Activated CD4-positive, alpha-beta T cell treated with anti-CD3 and anti-CD28 coated beads, Interleukin-2, amount 10 ng/mL, durations not matched to agents 7 days and 5 days (primary cell): ENCODE measurements at regions not wholly inside any gene's neighbourhood (a gene's known extent, or its start where the extent isn't known, plus 50 kb on each side); places are given as distances from the start of the nearest gene placed in this dataset.

Experiments used
- CTCF ChIA-PET: fragments of 350-600 bp; sonication (Branson Sonifier 250); formaldehyde crosslinking; loops from one replicate; lab custom pipeline; 2021; ENCODE audit warnings: antibody characterized with exemption; lab: Charles Lee
- POLR2A ChIA-PET: fragments of 350-600 bp; sonication (Branson Sonifier 250); formaldehyde crosslinking; loops from one replicate; lab custom pipeline; 2021; ENCODE audit warnings: antibody characterized with exemption; lab: Charles Lee
- DNase-seq: peaks from one replicate; pipeline ENCODE4 v3.0.0-alpha.2; 2020
- H3K27ac Mint-ChIP-seq: one replicate; pipeline ENCODE4 v1.8.0; 2021; ENCODE audit warnings: mild to moderate bottlenecking, moderate library complexity, mixed read lengths
- H3K27me3 Mint-ChIP-seq: one replicate; pipeline ENCODE4 v1.8.0; 2021; ENCODE audit warnings: mixed read lengths
- H3K36me3 Mint-ChIP-seq: one replicate; pipeline ENCODE4 v1.8.0; 2021; ENCODE audit warnings: low read depth, mixed read lengths
- H3K4me1 Mint-ChIP-seq: one replicate; pipeline ENCODE4 v1.8.0; 2021; ENCODE audit warnings: mixed read lengths
- H3K4me3 Mint-ChIP-seq: one replicate; pipeline ENCODE4 v1.8.0; 2021; ENCODE audit warnings: mild to moderate bottlenecking, moderate library complexity, mixed read lengths
- H3K9me3 Mint-ChIP-seq: one replicate; pipeline ENCODE4 v1.8.0; 2021; ENCODE audit warnings: mixed read lengths

- POLR2A ChIA-PET, result no interaction called here
- no peaks in the 10 kb centered on the region for H3K36me3 Mint-ChIP-seq
- no peaks in the 10 kb centered on the region for H3K4me1 Mint-ChIP-seq
- DNase-seq, result no peak
- H3K4me3 Mint-ChIP-seq, result no peak overlapping the region
- H3K27ac Mint-ChIP-seq, result no peak overlapping the region
- H3K9me3 Mint-ChIP-seq, result no peaks in the 10 kb centered on the region
- H3K27me3 Mint-ChIP-seq, result peaks cover 6% of the 10 kb centered on the region
- CTCF ChIA-PET, result no interaction called here
These were observed 123.0 kb upstream of the TMPRSS2 start for GRCh38 chr21:41630917-41631316.

DNA sequence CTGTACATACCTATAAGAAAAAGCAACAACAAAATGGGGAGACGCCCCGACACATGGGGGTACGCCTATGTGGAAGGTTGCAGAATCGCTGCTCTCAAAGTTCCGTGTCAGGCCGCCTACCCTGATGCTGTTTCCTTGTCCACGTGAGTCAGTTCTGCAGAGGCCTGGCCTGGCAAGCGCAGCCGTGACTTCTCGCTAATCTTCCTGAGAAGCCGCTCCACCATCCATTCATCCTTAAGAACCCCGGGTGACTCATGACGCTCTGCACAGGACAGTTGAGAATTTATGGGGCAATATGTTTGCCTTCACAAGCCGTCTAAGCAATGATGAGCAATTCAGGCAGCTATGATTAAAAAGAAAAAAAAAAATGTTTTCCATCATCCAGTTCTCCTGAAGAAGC lies 122.3 kb upstream of the TMPRSS2 start:
- no peak for DNase-seq
- no peaks in the 10 kb centered on the region for H3K4me1 Mint-ChIP-seq
- peaks cover 4% of the 10 kb centered on the region for H3K27me3 Mint-ChIP-seq
- H3K27ac Mint-ChIP-seq, result no peak overlapping the region
- H3K4me3 Mint-ChIP-seq, result no peak overlapping the region
- H3K9me3 Mint-ChIP-seq, result no peaks in the 10 kb centered on the region
- ChIA-PET CTCF (no interaction called here), POLR2A (no interaction called here)
- no peaks in the 10 kb centered on the region for H3K36me3 Mint-ChIP-seq

GRCh38 chr21:41628256-41628655 lies 120.3 kb upstream of the TMPRSS2 start:
- H3K36me3 Mint-ChIP-seq, result no peaks in the 10 kb centered on the region
- no peak overlapping the region for H3K27ac Mint-ChIP-seq
- H3K27me3 Mint-ChIP-seq, result peaks cover 7% of the 10 kb centered on the region
- ChIA-PET CTCF (no interaction called here), POLR2A (no interaction called here)
- no peaks in the 10 kb centered on the region for H3K4me1 Mint-ChIP-seq
- no peak for DNase-seq
- H3K4me3 Mint-ChIP-seq, result no peak overlapping the region
- H3K9me3 Mint-ChIP-seq, result no peaks in the 10 kb centered on the region

- H3K4me1 Mint-ChIP-seq, result no peaks in the 10 kb centered on the region
- no peaks in the 10 kb centered on the region for H3K9me3 Mint-ChIP-seq
- no peak for DNase-seq
- no peak overlapping the region for H3K4me3 Mint-ChIP-seq
- no peak overlapping the region for H3K27ac Mint-ChIP-seq
- POLR2A ChIA-PET, result no interaction called here
- H3K27me3 Mint-ChIP-seq, result peaks cover 7% of the 10 kb centered on the region
- H3K36me3 Mint-ChIP-seq, result no peaks in the 10 kb centered on the region
- CTCF ChIA-PET, result no interaction called here
These were observed 119.5 kb upstream of the TMPRSS2 start for GRCh38 chr21:41627428-41627827.

DNA sequence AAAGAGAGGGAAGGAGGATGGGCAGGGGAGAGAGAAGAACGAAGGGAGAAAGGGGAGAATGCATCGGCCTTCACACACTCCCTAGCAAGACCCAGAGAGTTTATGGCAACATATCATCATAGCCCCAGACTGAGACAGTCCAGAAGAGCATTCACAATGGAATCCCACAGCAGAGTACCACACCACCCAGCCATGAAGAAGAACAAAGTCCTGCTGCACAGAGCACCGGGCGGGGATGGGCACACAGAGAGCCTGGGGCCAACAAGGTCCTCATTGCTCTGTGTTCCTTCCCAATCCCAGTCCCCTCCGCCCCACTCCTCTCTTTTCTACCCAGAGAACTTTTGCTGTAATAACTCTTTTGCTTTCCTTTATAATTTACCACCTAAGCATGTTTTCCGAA lies 118.1 kb upstream of the TMPRSS2 start:
- CTCF ChIA-PET, result no interaction called here
- H3K36me3 Mint-ChIP-seq, result no peaks in the 10 kb centered on the region
- no peaks in the 10 kb centered on the region for H3K9me3 Mint-ChIP-seq
- no peak overlapping the region for H3K4me3 Mint-ChIP-seq
- peaks cover 7% of the 10 kb centered on the region for H3K27me3 Mint-ChIP-seq
- DNase-seq, result no peak
- POLR2A ChIA-PET, result no interaction called here
- H3K27ac Mint-ChIP-seq, result no peak overlapping the region
- no peaks in the 10 kb centered on the region for H3K4me1 Mint-ChIP-seq

GRCh38 chr21:41625428-41625827 lies 117.5 kb upstream of the TMPRSS2 start:
- Mint-ChIP-seq H3K27me3 (peaks cover 7% of the 10 kb centered on the region), H3K4me1 (no peaks in the 10 kb centered on the region)
- CTCF ChIA-PET, result no interaction called here

GRCh38 chr21:41624674-41625310 lies 116.8 kb upstream of the TMPRSS2 start:
- no peak overlapping the region for H3K4me3 Mint-ChIP-seq

More at GRCh38 chr21:41625428-41625827, 117.5 kb upstream of the TMPRSS2 start:
- Mint-ChIP-seq H3K36me3 (no peaks in the 10 kb centered on the region), H3K27ac (no peak overlapping the region), H3K4me3 (no peak overlapping the region), H3K9me3 (no peaks in the 10 kb centered on the region)
- DNase-seq, result no peak
- POLR2A ChIA-PET, result no interaction called here

GRCh38 chr21:41623945-41624344 lies 116.0 kb upstream of the TMPRSS2 start:
- no peak overlapping the region for H3K4me3 Mint-ChIP-seq
- ChIA-PET POLR2A (no interaction called here), CTCF (no interaction called here)
- peaks cover 7% of the 10 kb centered on the region for H3K27me3 Mint-ChIP-seq
- no peaks in the 10 kb centered on the region for H3K9me3 Mint-ChIP-seq
- H3K4me1 Mint-ChIP-seq, result no peaks in the 10 kb centered on the region
- no peak for DNase-seq
- no peaks in the 10 kb centered on the region for H3K36me3 Mint-ChIP-seq
- no peak overlapping the region for H3K27ac Mint-ChIP-seq

More at GRCh38 chr21:41624674-41625310, 116.8 kb upstream of the TMPRSS2 start:
- H3K4me1 Mint-ChIP-seq, result no peaks in the 10 kb centered on the region
- H3K36me3 Mint-ChIP-seq, result no peaks in the 10 kb centered on the region
- H3K27me3 Mint-ChIP-seq, result peaks cover 7% of the 10 kb centered on the region
- ChIA-PET CTCF (no interaction called here), POLR2A (no interaction called here)
- no peak overlapping the region for H3K27ac Mint-ChIP-seq
- H3K9me3 Mint-ChIP-seq, result no peaks in the 10 kb centered on the region
- no peak for DNase-seq

DNA sequence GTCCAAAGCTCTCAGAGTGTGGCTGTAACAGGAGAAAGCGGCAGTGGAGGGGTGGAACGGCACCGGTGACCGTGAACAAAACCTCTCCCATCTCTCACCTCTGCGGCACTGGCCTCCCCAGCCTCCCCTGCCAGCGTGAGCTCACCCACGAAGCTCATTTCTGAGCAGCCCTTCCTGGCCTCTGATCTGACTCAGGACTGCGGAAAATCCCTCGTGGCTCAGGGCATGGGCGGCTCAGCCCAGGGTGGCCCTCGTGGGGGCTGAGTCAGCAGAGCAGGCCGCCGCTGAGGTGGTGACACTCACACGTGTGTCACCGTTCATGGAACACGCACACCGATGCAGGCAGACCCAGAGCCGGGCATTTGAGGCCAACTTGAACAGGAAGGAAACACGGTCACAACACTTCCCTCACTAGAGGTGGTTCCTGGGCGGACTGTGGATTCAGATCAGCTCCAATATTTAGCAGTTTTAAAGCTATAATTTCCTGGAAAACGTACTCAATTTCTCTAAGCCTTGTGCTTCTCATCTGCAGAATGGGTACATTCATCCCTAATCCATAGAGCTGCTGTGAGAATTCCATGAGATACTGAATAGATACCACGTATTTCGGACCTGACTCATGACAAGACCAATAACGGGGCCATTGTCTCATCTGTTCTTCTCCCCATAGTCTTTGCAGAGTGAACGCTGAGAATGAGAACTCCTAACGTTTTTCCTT lies 115.0 kb upstream of the TMPRSS2 start:
- H3K27ac Mint-ChIP-seq, result no peak overlapping the region
- POLR2A ChIA-PET, result no interaction called here
- no peak overlapping the region for H3K4me3 Mint-ChIP-seq
- H3K27me3 Mint-ChIP-seq, result peaks cover 7% of the 10 kb centered on the region
- H3K9me3 Mint-ChIP-seq, result no peaks in the 10 kb centered on the region
- no peaks in the 10 kb centered on the region for H3K36me3 Mint-ChIP-seq
- H3K4me1 Mint-ChIP-seq, result no peaks in the 10 kb centered on the region
- no peak for DNase-seq
- CTCF ChIA-PET, result interaction anchor here (0.6 kb wide), 1 partner anchor 376 kb away, joined by 3 read pairs; no protein-coding TSS in a partner anchor

GRCh38 chr21:41622201-41622600 lies 114.2 kb upstream of the TMPRSS2 start:
- Mint-ChIP-seq H3K9me3 (no peaks in the 10 kb centered on the region), H3K27me3 (peaks cover 7% of the 10 kb centered on the region), H3K36me3 (no peaks in the 10 kb centered on the region), H3K27ac (no peak overlapping the region), H3K4me1 (no peaks in the 10 kb centered on the region), H3K4me3 (no peak overlapping the region)
- DNase-seq, result no peak
- ChIA-PET CTCF (interaction anchor here (0.6 kb wide), 1 partner anchor 377 kb away, joined by 3 read pairs; no protein-coding TSS in a partner anchor), POLR2A (no interaction called here)

DNA sequence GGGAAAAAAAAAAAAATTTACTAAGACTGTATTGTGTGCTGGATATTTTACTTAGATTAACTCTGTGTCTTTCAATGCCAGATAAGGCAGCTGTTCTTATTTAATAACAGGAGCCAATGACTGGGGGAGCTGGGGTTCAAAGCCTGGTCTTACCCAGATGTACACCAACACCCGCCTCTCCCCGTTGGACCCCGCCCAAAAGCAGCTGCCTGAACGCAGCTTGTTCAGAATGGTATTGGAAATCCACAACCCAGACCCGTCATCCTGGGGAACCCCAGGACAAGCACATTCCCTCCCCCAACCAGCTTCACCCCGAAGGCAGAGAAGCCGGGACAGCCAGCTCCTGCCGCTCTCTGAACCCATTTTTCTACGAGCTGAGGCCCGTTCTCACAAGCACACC lies 113.6 kb upstream of the TMPRSS2 start:
- H3K27me3 Mint-ChIP-seq, result peaks cover 11% of the 10 kb centered on the region
- no peaks in the 10 kb centered on the region for H3K36me3 Mint-ChIP-seq
- H3K4me3 Mint-ChIP-seq, result no peak overlapping the region
- H3K4me1 Mint-ChIP-seq, result no peaks in the 10 kb centered on the region
- H3K9me3 Mint-ChIP-seq, result no peaks in the 10 kb centered on the region
- POLR2A ChIA-PET, result no interaction called here
- CTCF ChIA-PET, result no interaction called here
- no peak overlapping the region for H3K27ac Mint-ChIP-seq
- no peak for DNase-seq

- H3K4me3 Mint-ChIP-seq, result no peak overlapping the region
- peaks cover 12% of the 10 kb centered on the region for H3K27me3 Mint-ChIP-seq
- CTCF ChIA-PET, result no interaction called here
- no peaks in the 10 kb centered on the region for H3K9me3 Mint-ChIP-seq
- no peak overlapping the region for H3K27ac Mint-ChIP-seq
- POLR2A ChIA-PET, result no interaction called here
- no peaks in the 10 kb centered on the region for H3K4me1 Mint-ChIP-seq
- H3K36me3 Mint-ChIP-seq, result no peaks in the 10 kb centered on the region
- DNase-seq, result no peak
These were observed 113.0 kb upstream of the TMPRSS2 start for GRCh38 chr21:41620982-41621381.

DNA sequence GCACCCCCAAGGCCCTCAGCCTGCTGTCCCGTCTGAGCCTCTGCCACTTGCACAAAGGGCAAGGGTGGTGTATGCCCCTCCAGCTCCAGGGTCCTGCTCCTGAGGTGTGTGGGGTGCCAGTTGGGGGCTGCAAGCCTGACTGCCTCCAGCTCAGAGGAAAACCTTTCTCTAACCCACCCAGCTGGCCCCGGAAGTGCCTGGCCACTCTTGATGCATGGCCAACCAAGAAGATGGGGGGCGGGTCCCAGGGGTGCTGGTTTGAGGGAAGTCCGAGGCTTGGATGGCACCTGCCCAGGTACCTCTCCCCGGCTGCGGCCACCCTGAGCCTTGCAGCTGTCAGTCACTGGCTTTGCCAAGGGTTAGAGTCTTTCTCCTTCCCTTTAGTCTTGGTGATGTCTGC lies 112.6 kb upstream of the TMPRSS2 start:
- Mint-ChIP-seq H3K4me3 (no peak overlapping the region), H3K27me3 (peaks cover 13% of the 10 kb centered on the region), H3K27ac (no peak overlapping the region), H3K9me3 (no peaks in the 10 kb centered on the region), H3K4me1 (no peaks in the 10 kb centered on the region), H3K36me3 (no peaks in the 10 kb centered on the region)
- ChIA-PET CTCF (no interaction called here), POLR2A (no interaction called here)
- no peak for DNase-seq
